Prostate gland (tissue), 2 donors: ENCODE measurements at regions not wholly inside any gene's neighbourhood (a gene's known extent, or its start where the extent isn't known, plus 50 kb on each side); places are given as distances from the start of the nearest gene placed in this dataset.

Source experiments
- POLR2A ChIP-seq: fragments of 450-650 bp; IDR thresholded peaks from one replicate; pipeline ENCODE4 v1.6.1; 2016; ENCODE audit warnings: antibody characterized with exemption, mild to moderate bottlenecking
- TF ChIP-seq, protein P1 (sequence below), 4 experiments: fragments of 200-600 bp in 2 of 4; fragments of 450-650 bp in 2 of 4; sonication (generic) in 2 of 4; IDR thresholded peaks; 1 replicate in 3 of 4; 2 replicates in 1 of 4; pipeline ENCODE4 v1.5.1; 2016 to 2019; ENCODE audit warnings: antibody characterized with exemption in 4 of 4, mild to moderate bottlenecking in 2 of 4, moderate library complexity in 2 of 4

GRCh38 chr7:25493805-25494366 lies 265.6 kb upstream of the NPVF start:
- TF ChIP-seq, protein P1, sequence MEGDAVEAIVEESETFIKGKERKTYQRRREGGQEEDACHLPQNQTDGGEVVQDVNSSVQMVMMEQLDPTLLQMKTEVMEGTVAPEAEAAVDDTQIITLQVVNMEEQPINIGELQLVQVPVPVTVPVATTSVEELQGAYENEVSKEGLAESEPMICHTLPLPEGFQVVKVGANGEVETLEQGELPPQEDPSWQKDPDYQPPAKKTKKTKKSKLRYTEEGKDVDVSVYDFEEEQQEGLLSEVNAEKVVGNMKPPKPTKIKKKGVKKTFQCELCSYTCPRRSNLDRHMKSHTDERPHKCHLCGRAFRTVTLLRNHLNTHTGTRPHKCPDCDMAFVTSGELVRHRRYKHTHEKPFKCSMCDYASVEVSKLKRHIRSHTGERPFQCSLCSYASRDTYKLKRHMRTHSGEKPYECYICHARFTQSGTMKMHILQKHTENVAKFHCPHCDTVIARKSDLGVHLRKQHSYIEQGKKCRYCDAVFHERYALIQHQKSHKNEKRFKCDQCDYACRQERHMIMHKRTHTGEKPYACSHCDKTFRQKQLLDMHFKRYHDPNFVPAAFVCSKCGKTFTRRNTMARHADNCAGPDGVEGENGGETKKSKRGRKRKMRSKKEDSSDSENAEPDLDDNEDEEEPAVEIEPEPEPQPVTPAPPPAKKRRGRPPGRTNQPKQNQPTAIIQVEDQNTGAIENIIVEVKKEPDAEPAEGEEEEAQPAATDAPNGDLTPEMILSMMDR (IDR thresholded peaks at IDR 0.05): no peak
- no peak for TF ChIP-seq POLR2A
